Endothelial cell of umbilical vein (primary cell): ENCODE measurements at regions not wholly inside any gene's neighbourhood (a gene's known extent, or its start where the extent isn't known, plus 50 kb on each side); places are given as distances from the start of the nearest gene placed in this dataset.

Experiments
- BruUV-seq: library from RNA; stranded (reverse); fragments of 400-500 nt; replicated peaks from 2 replicates; lab custom pipeline; 2021; lab: Mats Ljungman, UMichigan
- CTCF ChIA-PET: fragments of 300-600, 350-600 bp; sonication (Branson Sonifier 250); formaldehyde crosslinking; loops from one replicate; lab custom pipeline; 2021; ENCODE audit warnings: antibody characterized with exemption, inconsistent platforms; lab: Charles Lee
- POLR2A ChIA-PET: fragments of 300-600, 350-600 bp; sonication (Branson Sonifier 250); formaldehyde crosslinking; loops from one replicate; lab custom pipeline; 2021; ENCODE audit warnings: antibody characterized with exemption, inconsistent platforms; lab: Charles Lee
- DNase-seq: peaks from one replicate; pipeline ENCODE4 v3.0.0-alpha.2; 2011; ENCODE audit warnings: low read depth, low spot score
- FAIRE-seq: peaks from 2 replicates; lab custom pipeline; 2011; peaks lifted over from hg19 to GRCh38; lab: Jason Lieb, UNC
- H2AFZ ChIP-seq: 2 replicates; pipeline ENCODE4 v1.6.0; 2012; ENCODE audit warnings: low read depth, low read length, control low read depth, inconsistent platforms
- H3K27ac ChIP-seq: 2 replicates; pipeline ENCODE4 v1.5.1; 2011; ENCODE audit warnings: low read depth, mild to moderate bottlenecking, control low read depth, low read length, moderate library complexity; ENCODE audit not compliant: insufficient read depth
- H3K27me3 ChIP-seq, 2 experiments: 2 replicates each; pipeline versions ENCODE4 v1.6.0 to v1.6.1; 2011; ENCODE audit warnings: low read length in 2 of 2, mixed read lengths in 1 of 2; ENCODE audit not compliant: control insufficient read depth in 2 of 2, insufficient read depth in 2 of 2
- H3K36me3 ChIP-seq, 2 experiments: 2 replicates in 1 of 2; 3 replicates in 1 of 2; pipeline ENCODE4 v1.5.1; 2011; ENCODE audit warnings: low read length in 2 of 2, mild to moderate bottlenecking in 1 of 2, moderate library complexity in 1 of 2; ENCODE audit not compliant: control insufficient read depth in 2 of 2, insufficient read depth in 2 of 2; ENCODE audit errors: extremely low read depth in 1 of 2
- H3K4me1 ChIP-seq: 3 replicates; pipeline ENCODE4 v1.5.1; 2011; ENCODE audit warnings: mild to moderate bottlenecking, low read length; ENCODE audit not compliant: control insufficient read depth, insufficient read depth; ENCODE audit errors: extremely low read depth
- H3K4me2 ChIP-seq: 2 replicates; pipeline ENCODE4 v1.6.1; 2011; ENCODE audit warnings: low read length, control low read depth, mixed read lengths; ENCODE audit not compliant: insufficient read depth
- H3K4me3 ChIP-seq, 3 experiments: fragments of 200-600 bp in 1 of 3; sonication (generic), shearing (Covaris generic) in 1 of 3; replicated peaks in 1 of 3; 2 replicates each; pipeline ENCODE4 v1.5.1; 2011 to 2016; ENCODE audit warnings: control low read depth in 3 of 3, low read length in 3 of 3, mild to moderate bottlenecking in 2 of 3, inconsistent platforms in 1 of 3, low read depth in 1 of 3, moderate library complexity in 1 of 3; ENCODE audit not compliant: insufficient read depth in 1 of 3
- H3K79me2 ChIP-seq: 2 replicates; pipeline ENCODE4 v1.6.0; 2012; ENCODE audit warnings: low read length, inconsistent platforms; ENCODE audit not compliant: control insufficient read depth, insufficient read depth
- H3K9ac ChIP-seq: replicated peaks from 2 replicates; pipeline ENCODE3; 2011; ENCODE audit warnings: low read length, control low read depth; ENCODE audit not compliant: insufficient read depth; ENCODE audit errors: extremely low read depth
- H3K9me1 ChIP-seq: replicated peaks from 3 replicates; pipeline ENCODE4 v1.6.0; 2011; ENCODE audit warnings: mild to moderate bottlenecking, low read length; ENCODE audit not compliant: control insufficient read depth, insufficient read depth; ENCODE audit errors: extremely low read depth
- H3K9me3 ChIP-seq: replicated peaks from 2 replicates; pipeline ENCODE4 v1.5.1; 2012; ENCODE audit warnings: low read length, inconsistent platforms; ENCODE audit not compliant: control insufficient read depth, insufficient read depth
- H4K20me1 ChIP-seq: replicated peaks from 2 replicates; pipeline ENCODE3; 2011; ENCODE audit warnings: mild to moderate bottlenecking, low read length; ENCODE audit not compliant: control insufficient read depth, insufficient read depth; ENCODE audit errors: extremely low read depth
- EZH2 ChIP-seq: IDR thresholded peaks from 2 replicates; pipeline ENCODE4 v1.6.1; 2012; ENCODE audit warnings: borderline replicate concordance, low read depth, mild to moderate bottlenecking, moderate library complexity, low read length, inconsistent platforms; ENCODE audit not compliant: severe bottlenecking
- FOS ChIP-seq: IDR thresholded peaks from 2 replicates; pipeline ENCODE4 v1.6.1; 2011; ENCODE audit warnings: mild to moderate bottlenecking, low read length, moderate library complexity, borderline replicate concordance; ENCODE audit not compliant: insufficient read depth
- GATA2 ChIP-seq: IDR thresholded peaks from 2 replicates; pipeline ENCODE4 v1.7.0; 2011; ENCODE audit warnings: low read depth, mild to moderate bottlenecking, moderate library complexity, mixed read lengths, low read length; ENCODE audit not compliant: insufficient read length, insufficient read depth
- JUN ChIP-seq: IDR thresholded peaks from 2 replicates; pipeline ENCODE4 v1.6.1; 2011; ENCODE audit warnings: borderline replicate concordance, low read depth; ENCODE audit not compliant: insufficient read length, insufficient read depth
- MYC ChIP-seq: IDR thresholded peaks from one replicate; pipeline ENCODE4 v1.6.1; 2011; ENCODE audit warnings: mild to moderate bottlenecking, low read depth, low read length
- POLR2A ChIP-seq: IDR thresholded peaks from 2 replicates; pipeline ENCODE4 v1.6.1; 2012; ENCODE audit warnings: low read depth, mild to moderate bottlenecking, control low read depth, low read length
- POLR2AphosphoS5 ChIP-seq: IDR thresholded peaks from 2 replicates; pipeline ENCODE4 v1.6.1; 2012; ENCODE audit warnings: low read depth, mild to moderate bottlenecking, control low read depth, low read length, moderate library complexity; ENCODE audit not compliant: insufficient read depth
- dilution Hi-C: fragments of 300-500 bp; cut with MboI; formaldehyde crosslinking; loops from one replicate; pipeline ENCODE4 v1.15.0; 2019; ENCODE audit warnings: low sequenced_read_pairs; ENCODE audit not compliant: extremely low pct_ligation_motif_present
- intact Hi-C: fragments of 100-400 bp; cut with micrococcal nuclease; formaldehyde crosslinking; loops from one replicate; pipeline ENCODE4 v1.10.0; 2022
- TF ChIP-seq, protein P1 (sequence below), 2 donors: IDR thresholded peaks; 1 replicate in 1 of 2; 2 replicates in 1 of 2; pipeline ENCODE4 v1.5.1; 2011; ENCODE audit warnings: low read length in 2 of 2, mild to moderate bottlenecking in 2 of 2, moderate library complexity in 2 of 2, control low read depth in 1 of 2, inconsistent platforms in 1 of 2, low read depth in 1 of 2; ENCODE audit not compliant: insufficient read depth in 1 of 2; ENCODE audit errors: extremely low read depth in 1 of 2
- TF ChIP-seq, protein P2 (sequence below): IDR thresholded peaks from 2 replicates; pipeline ENCODE4 v1.6.1; 2011; ENCODE audit not compliant: insufficient read depth, insufficient read length

DNA sequence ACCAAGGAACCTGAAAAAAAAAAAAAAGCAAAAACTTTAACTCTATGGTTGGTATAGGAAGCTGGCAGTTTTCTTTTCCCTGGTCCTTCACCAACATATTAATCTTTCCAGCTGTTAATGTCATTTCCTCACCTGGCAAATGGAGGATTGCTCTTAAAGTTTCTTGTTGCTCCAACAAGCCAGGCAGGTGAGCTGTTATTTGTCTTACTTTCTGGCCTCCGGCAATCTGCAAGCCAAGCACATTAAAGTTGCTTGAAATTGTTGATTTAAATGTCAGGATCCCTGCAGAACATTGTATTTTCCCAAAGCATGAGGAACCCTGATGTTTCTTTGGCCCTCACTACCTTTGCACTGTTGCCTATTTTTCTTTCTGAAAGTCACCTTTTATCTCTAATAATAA lies 664.9 kb downstream of the METTL4 start:
- intact Hi-C loops (no loop called here), dilution Hi-C loops (no loop called here)
- Histone ChIP-seq H3K4me3 (no peak overlapping the region), H3K79me2 (no peaks in the 10 kb centered on the region), H3K9me3 (no peaks in the 10 kb centered on the region), H3K9ac (no peak overlapping the region), H3K27ac (no peak overlapping the region), H3K27me3 (no peaks in the 10 kb centered on the region), H3K9me1 (no peaks in the 10 kb centered on the region), H4K20me1 (no peaks in the 10 kb centered on the region), H3K4me1 (no peaks in the 10 kb centered on the region), H3K36me3 (no peaks in the 10 kb centered on the region), H3K4me2 (no peak overlapping the region), H2AFZ (no peak overlapping the region)
- BruUV-seq, result no TSS peak
- POLR2A ChIA-PET, result no interaction called here
- DNase-seq (no peak), FAIRE-seq (no peak)
- no peak for TF ChIP-seq JUN
- TF ChIP-seq, protein P1, sequence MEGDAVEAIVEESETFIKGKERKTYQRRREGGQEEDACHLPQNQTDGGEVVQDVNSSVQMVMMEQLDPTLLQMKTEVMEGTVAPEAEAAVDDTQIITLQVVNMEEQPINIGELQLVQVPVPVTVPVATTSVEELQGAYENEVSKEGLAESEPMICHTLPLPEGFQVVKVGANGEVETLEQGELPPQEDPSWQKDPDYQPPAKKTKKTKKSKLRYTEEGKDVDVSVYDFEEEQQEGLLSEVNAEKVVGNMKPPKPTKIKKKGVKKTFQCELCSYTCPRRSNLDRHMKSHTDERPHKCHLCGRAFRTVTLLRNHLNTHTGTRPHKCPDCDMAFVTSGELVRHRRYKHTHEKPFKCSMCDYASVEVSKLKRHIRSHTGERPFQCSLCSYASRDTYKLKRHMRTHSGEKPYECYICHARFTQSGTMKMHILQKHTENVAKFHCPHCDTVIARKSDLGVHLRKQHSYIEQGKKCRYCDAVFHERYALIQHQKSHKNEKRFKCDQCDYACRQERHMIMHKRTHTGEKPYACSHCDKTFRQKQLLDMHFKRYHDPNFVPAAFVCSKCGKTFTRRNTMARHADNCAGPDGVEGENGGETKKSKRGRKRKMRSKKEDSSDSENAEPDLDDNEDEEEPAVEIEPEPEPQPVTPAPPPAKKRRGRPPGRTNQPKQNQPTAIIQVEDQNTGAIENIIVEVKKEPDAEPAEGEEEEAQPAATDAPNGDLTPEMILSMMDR (IDR thresholded peaks at IDR 0.05; ENCODE audit: extremely low read depth in 1 of 2, insufficient read depth in 1 of 2, low read depth in 1 of 2, low read length in 2 of 2), result no peak
- no peak for TF ChIP-seq EZH2
- CTCF ChIA-PET, result no interaction called here

DNA sequence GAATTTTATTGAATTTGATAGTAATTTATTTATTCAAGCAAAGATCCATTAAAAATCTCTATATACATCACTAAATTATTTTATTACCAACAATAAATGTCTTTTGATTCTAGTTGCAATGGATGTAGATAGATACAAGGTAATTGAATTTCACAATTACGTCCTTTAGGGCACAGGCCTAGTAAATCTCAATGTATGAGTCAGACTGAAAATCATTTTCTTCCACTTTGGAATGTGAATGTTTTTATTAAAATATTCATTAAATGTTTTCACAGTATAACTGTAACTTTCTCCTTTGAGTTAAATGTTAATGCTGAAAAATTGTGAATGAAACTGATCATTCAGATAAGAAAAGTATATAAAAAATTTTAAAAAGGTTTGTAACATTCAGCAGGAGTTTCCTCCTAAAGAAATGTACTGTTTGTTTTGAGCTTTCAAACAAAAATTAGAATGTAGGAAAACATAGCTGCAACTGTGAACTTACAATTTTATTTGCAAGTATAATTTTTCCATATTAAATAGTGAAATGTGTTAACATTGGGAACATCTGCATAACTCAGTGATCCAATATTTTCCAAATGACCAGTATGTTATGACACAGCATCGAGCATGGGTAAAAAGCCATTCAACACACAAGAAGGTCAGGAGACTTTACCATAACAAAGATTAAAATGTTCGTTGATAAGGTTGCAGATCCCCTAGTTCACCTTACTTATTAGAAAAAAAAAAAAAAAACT lies 663.7 kb downstream of the METTL4 start:
- Histone ChIP-seq H3K36me3 (no peaks in the 10 kb centered on the region), H3K9ac (no peak overlapping the region), H4K20me1 (no peaks in the 10 kb centered on the region), H3K27ac (no peak overlapping the region), H3K9me1 (no peaks in the 10 kb centered on the region), H3K27me3 (no peaks in the 10 kb centered on the region), H3K4me1 (no peaks in the 10 kb centered on the region), H3K9me3 (no peaks in the 10 kb centered on the region), H3K79me2 (no peaks in the 10 kb centered on the region), H3K4me3 (no peak overlapping the region), H2AFZ (no peak overlapping the region), H3K4me2 (no peak overlapping the region)
- no peak for FAIRE-seq
- no peak for DNase-seq
- ChIA-PET CTCF (no interaction called here), POLR2A (no interaction called here)
- dilution Hi-C loops, result no loop called here
- intact Hi-C loops, result no loop called here
- no TSS peak for BruUV-seq
- TF ChIP-seq GATA2 (no peak), JUN (no peak), POLR2AphosphoS5 (no peak), EZH2 (no peak), POLR2A (no peak), FOS (no peak), MYC (no peak)
- TF ChIP-seq, protein P2, sequence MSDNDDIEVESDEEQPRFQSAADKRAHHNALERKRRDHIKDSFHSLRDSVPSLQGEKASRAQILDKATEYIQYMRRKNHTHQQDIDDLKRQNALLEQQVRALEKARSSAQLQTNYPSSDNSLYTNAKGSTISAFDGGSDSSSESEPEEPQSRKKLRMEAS, result no peak
- TF ChIP-seq, protein P1 (IDR thresholded peaks at IDR 0.05; ENCODE audit: extremely low read depth in 1 of 2, insufficient read depth in 1 of 2, low read depth in 1 of 2, low read length in 2 of 2), result no peak
